HG02884 (cell line): ENCODE measurements at regions not wholly inside any gene's neighbourhood (a gene's known extent, or its start where the extent isn't known, plus 50 kb on each side); places are given as distances from the start of the nearest gene placed in this dataset.

Experiments
- ATAC-seq: cut with Tn5 transposase; IDR thresholded peaks from one replicate; pipeline ENCODE4 v1.9.1; 2021; ENCODE audit warnings: mild to moderate bottlenecking, moderate library complexity; ENCODE audit not compliant: unreplicated experiment

GRCh38 chr7:85464042-85464651 is 277.3 kb upstream of the SEMA3D start:
- no peak for ATAC-seq

GRCh38 chr7:85462671-85463070 is 275.8 kb upstream of the SEMA3D start:
- ATAC-seq: no peak

- ATAC-seq: no peak
These were observed 271.1 kb upstream of the SEMA3D start for GRCh38 chr7:85457911-85458310.

GRCh38 chr7:85456254-85456653 is 269.4 kb upstream of the SEMA3D start:
- ATAC-seq: no peak

- no peak for ATAC-seq
These were observed 268.0 kb upstream of the SEMA3D start for GRCh38 chr7:85454904-85455303.

- ATAC-seq: no peak
These were observed 265.8 kb upstream of the SEMA3D start for GRCh38 chr7:85452674-85453073.

- no peak for ATAC-seq
These were observed 262.6 kb upstream of the SEMA3D start for GRCh38 chr7:85449478-85449877.

GRCh38 chr7:85447004-85447403 is 260.1 kb upstream of the SEMA3D start:
- no peak for ATAC-seq

GRCh38 chr7:85426487-85426960 is 239.7 kb upstream of the SEMA3D start:
- ATAC-seq: no peak

GRCh38 chr7:85424298-85424697 is 237.4 kb upstream of the SEMA3D start:
- no peak for ATAC-seq

- ATAC-seq: no peak
These were observed 236.5 kb upstream of the SEMA3D start for GRCh38 chr7:85423209-85423895.

- ATAC-seq: no peak
These were observed 228.9 kb upstream of the SEMA3D start for GRCh38 chr7:85415743-85416142.

GRCh38 chr7:85413718-85414117 is 226.9 kb upstream of the SEMA3D start:
- ATAC-seq: no peak

GRCh38 chr7:85412912-85413311 is 226.1 kb upstream of the SEMA3D start:
- no peak for ATAC-seq

- ATAC-seq: no peak
These were observed 220.5 kb upstream of the SEMA3D start for GRCh38 chr7:85407391-85407790.

- ATAC-seq: no peak
These were observed 218.4 kb upstream of the SEMA3D start for GRCh38 chr7:85405016-85405902.

GRCh38 chr7:85396676-85397075 is 209.8 kb upstream of the SEMA3D start:
- ATAC-seq: no peak

GRCh38 chr7:85392789-85393188 is 205.9 kb upstream of the SEMA3D start:
- ATAC-seq: no peak

- ATAC-seq: no peak
These were observed 205.5 kb upstream of the SEMA3D start for GRCh38 chr7:85392326-85392725.

GRCh38 chr7:85386460-85386859 is 199.6 kb upstream of the SEMA3D start:
- ATAC-seq: no peak

- ATAC-seq: no peak
These were observed 197.5 kb upstream of the SEMA3D start for GRCh38 chr7:85384392-85384791.

GRCh38 chr7:85381212-85381611 is 194.4 kb upstream of the SEMA3D start:
- no peak for ATAC-seq
